ENCODE measurements at regions not wholly inside any gene's neighbourhood (a gene's known extent, or its start where the extent isn't known, plus 50 kb on each side); places are given as distances from the start of the nearest gene placed in this dataset.
A peak's percentile ranks its signal among the peaks of the same experiment; 100 is the strongest.

DNA sequence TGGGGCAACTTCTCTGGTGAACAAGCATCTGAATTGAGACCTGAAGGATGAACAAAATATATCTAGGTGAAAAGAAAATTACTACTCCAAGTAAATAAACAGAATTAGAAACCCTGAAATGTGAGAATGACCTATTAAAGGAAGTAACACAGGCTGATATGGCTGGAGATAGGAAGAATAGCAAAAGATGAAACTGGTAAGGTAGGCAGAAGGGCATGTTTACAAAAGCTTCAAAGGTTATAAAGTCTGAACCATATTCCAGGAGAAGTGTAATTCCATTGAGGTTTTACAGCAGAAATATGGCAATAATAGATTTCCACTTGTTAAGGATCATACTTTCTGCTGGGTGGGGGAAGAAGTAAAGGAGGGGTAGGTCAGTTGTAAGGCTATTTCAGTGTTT is 452.0 kb downstream of the GBA3 start:
- TF ChIP-seq EZH2phosphoT487 (IDR thresholded peaks at IDR 0.05; ENCODE audit: borderline replicate concordance, low read length) (no peak), CTCF (IDR thresholded peaks at IDR 0.05; ENCODE audit: low read depth, low read length, poor library complexity, severe bottlenecking) (no peak)
- H3F3A ChIP-seq (ENCODE audit: control insufficient read depth, insufficient read depth) = no peaks in the 10 kb centered on the region
- no peaks in the 10 kb centered on the region for H3K79me2 ChIP-seq (ENCODE audit: control insufficient read depth, low read length)
- H3K27me3 ChIP-seq (ENCODE audit: control insufficient read depth, low read length) = no peaks in the 10 kb centered on the region
- H3K4me1 ChIP-seq (ENCODE audit: control insufficient read depth, low read length) = no peaks in the 10 kb centered on the region
- H4K20me1 ChIP-seq (ENCODE audit: control insufficient read depth, insufficient read depth, low read depth, low read length) = no peaks in the 10 kb centered on the region
- no peak overlapping the region for H3K27ac ChIP-seq (ENCODE audit: low read depth, low read length)
- H3K9me2 ChIP-seq (replicated peaks; ENCODE audit: control insufficient read depth, low read length) = no peaks in the 10 kb centered on the region
- H3K4me3 ChIP-seq (ENCODE audit: low read length) = no peak overlapping the region
- H3K4me2 ChIP-seq (ENCODE audit: low read length) = no peak overlapping the region
- H3K9me3 ChIP-seq (ENCODE audit: control insufficient read depth, insufficient read depth, low read length) = no peaks in the 10 kb centered on the region
- H3K36me3 ChIP-seq (ENCODE audit: control insufficient read depth, low read length) = no peaks in the 10 kb centered on the region

DNA sequence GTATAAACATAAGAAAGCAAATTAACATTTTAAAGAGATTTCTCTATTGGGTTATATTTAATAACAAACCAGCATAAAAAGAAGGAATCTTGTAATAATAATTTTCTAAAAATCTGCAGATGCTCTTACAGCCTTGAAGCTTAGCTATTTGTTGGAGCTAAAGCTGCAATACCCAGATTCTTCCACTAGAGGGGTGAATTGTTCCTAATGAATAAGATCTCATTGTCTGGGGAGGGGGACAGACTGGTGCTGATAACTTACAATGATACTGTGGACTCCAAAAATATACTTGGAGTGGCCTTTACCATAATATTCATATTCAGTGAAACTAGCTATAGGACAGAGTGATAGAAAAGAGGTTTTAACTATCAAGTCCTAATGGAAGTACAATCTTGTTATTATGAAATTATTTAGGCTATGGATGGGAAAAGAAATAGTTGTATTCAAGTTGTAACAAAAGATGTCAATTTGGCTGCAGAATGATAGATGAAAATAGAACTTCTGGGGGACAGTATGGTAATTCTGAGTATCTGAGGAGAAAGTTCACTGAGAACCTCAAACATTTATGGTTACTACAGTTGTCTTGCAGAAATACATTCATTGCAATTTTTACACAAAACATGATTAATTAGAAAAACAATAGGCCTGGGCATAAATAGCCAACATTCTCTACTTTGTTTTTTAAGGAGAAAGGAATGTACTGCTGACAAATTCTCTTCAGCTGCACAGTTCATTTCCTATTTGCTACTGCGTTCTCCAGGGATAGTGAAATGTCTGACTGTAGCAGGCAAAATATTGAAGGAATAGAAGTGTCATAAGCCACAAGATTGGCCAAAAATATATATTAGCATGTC is 443.3 kb downstream of the GBA3 start:
- Histone ChIP-seq H3K4me2 (ENCODE audit: low read length) (no peak overlapping the region), H3K36me3 (ENCODE audit: control insufficient read depth, low read length) (no peaks in the 10 kb centered on the region), H3F3A (ENCODE audit: control insufficient read depth, insufficient read depth) (no peaks in the 10 kb centered on the region), H3K27me3 (ENCODE audit: control insufficient read depth, low read length) (no peaks in the 10 kb centered on the region), H3K4me3 (ENCODE audit: low read length) (no peak overlapping the region), H3K27ac (ENCODE audit: low read depth, low read length) (no peak overlapping the region), H3K79me2 (ENCODE audit: control insufficient read depth, low read length) (no peaks in the 10 kb centered on the region), H3K9me3 (ENCODE audit: control insufficient read depth, insufficient read depth, low read length) (no peaks in the 10 kb centered on the region), H4K20me1 (ENCODE audit: control insufficient read depth, insufficient read depth, low read depth, low read length) (no peaks in the 10 kb centered on the region), H3K4me1 (ENCODE audit: control insufficient read depth, low read length) (no peaks in the 10 kb centered on the region), H3K9me2 (replicated peaks; ENCODE audit: control insufficient read depth, low read length) (no peaks in the 10 kb centered on the region)
- no peak for TF ChIP-seq EZH2phosphoT487 (IDR thresholded peaks at IDR 0.05; ENCODE audit: borderline replicate concordance, low read length)
- TF ChIP-seq CTCF (IDR thresholded peaks at IDR 0.05; ENCODE audit: low read depth, low read length, poor library complexity, severe bottlenecking) = peak; percentile 71

DNA sequence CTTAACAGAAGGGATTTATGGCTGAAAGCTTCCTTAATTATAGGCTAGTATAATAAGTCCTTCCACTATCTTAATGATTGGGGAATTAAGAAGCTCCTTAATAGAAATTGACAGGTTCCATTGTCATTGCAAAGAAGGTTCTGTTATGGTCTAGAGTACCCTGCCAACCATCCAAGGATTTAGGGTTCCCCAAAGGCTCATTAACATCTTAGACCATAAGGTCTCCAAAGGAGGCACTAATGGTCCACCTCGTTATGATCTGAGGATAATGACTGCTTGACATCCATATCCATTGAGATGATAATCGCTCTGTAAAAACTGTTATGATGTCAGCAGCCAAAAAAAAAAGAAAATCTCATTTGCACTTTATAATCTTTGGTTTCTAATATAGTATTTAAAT is 441.6 kb downstream of the GBA3 start:
- Histone ChIP-seq H3K36me3 (ENCODE audit: control insufficient read depth, low read length) (no peaks in the 10 kb centered on the region), H3K9me3 (ENCODE audit: control insufficient read depth, insufficient read depth, low read length) (no peaks in the 10 kb centered on the region), H3K4me1 (ENCODE audit: control insufficient read depth, low read length) (no peaks in the 10 kb centered on the region), H3K9me2 (replicated peaks; ENCODE audit: control insufficient read depth, low read length) (no peaks in the 10 kb centered on the region), H3K27me3 (ENCODE audit: control insufficient read depth, low read length) (no peaks in the 10 kb centered on the region), H3F3A (ENCODE audit: control insufficient read depth, insufficient read depth) (no peaks in the 10 kb centered on the region), H3K4me3 (ENCODE audit: low read length) (no peak overlapping the region), H3K27ac (ENCODE audit: low read depth, low read length) (no peak overlapping the region), H3K79me2 (ENCODE audit: control insufficient read depth, low read length) (no peaks in the 10 kb centered on the region), H3K4me2 (ENCODE audit: low read length) (no peak overlapping the region), H4K20me1 (ENCODE audit: control insufficient read depth, insufficient read depth, low read depth, low read length) (no peaks in the 10 kb centered on the region)
- TF ChIP-seq EZH2phosphoT487 (IDR thresholded peaks at IDR 0.05; ENCODE audit: borderline replicate concordance, low read length) (no peak), CTCF (IDR thresholded peaks at IDR 0.05; ENCODE audit: low read depth, low read length, poor library complexity, severe bottlenecking) (no peak)
